Neural cell (in vitro differentiated cells): ENCODE measurements at regions not wholly inside any gene's neighbourhood (a gene's known extent, or its start where the extent isn't known, plus 50 kb on each side); places are given as distances from the start of the nearest gene placed in this dataset.
"Not testable (repeated sequence)": the region's sequence is repeated elsewhere in the genome, so short reads cannot be mapped to it uniquely, and the experiment has no call there.

Experiments used
- H2AFZ ChIP-seq: fragments of 200-600, 300-800 bp; sonication (generic), shearing (Covaris generic); 2 replicates; pipeline ENCODE4 v1.6.0; 2014; ENCODE audit warnings: low read depth, mild to moderate bottlenecking, antibody characterized with exemption, low read length, moderate library complexity
- H3F3A ChIP-seq: fragments of 200-600 bp; shearing (Covaris generic); 2 replicates; pipeline ENCODE4 v1.6.1; 2016; ENCODE audit warnings: mild to moderate bottlenecking, moderate library complexity, mixed read lengths, antibody characterized with exemption, low read length; ENCODE audit not compliant: insufficient read depth, poor library complexity, severe bottlenecking
- H3K27ac ChIP-seq: fragments of 200-600, 300-800 bp; sonication (generic), shearing (Covaris generic); 2 replicates; pipeline ENCODE4 v1.5.1; 2014; ENCODE audit warnings: mild to moderate bottlenecking, low read length, moderate library complexity
- H3K27me3 ChIP-seq: fragments of 300-800, 200-600 bp; sonication (generic), shearing (Covaris generic); 2 replicates; pipeline ENCODE4 v1.6.0; 2014; ENCODE audit warnings: mild to moderate bottlenecking, low read depth, low read length, moderate library complexity; ENCODE audit not compliant: insufficient read depth
- H3K36me3 ChIP-seq: fragments of 300-800, 200-600 bp; sonication (generic), shearing (Covaris generic); 2 replicates; pipeline ENCODE4 v1.5.1; 2014; ENCODE audit warnings: mild to moderate bottlenecking, antibody characterized with exemption, low read length, moderate library complexity; ENCODE audit not compliant: insufficient read depth
- H3K4me2 ChIP-seq: fragments of 300-800, 200-600 bp; sonication (generic), shearing (Covaris generic); 2 replicates; pipeline ENCODE4 v1.6.0; 2014; ENCODE audit warnings: mild to moderate bottlenecking, low read length
- H3K4me3 ChIP-seq: fragments of 300-800, 200-600 bp; sonication (generic), shearing (Covaris generic); 2 replicates; pipeline ENCODE4 v1.5.1; 2014; ENCODE audit warnings: mild to moderate bottlenecking, low read length, moderate library complexity
- H3K79me2 ChIP-seq: fragments of 200-600 bp; shearing (Covaris generic); replicated peaks from 2 replicates; pipeline ENCODE4 v1.6.0; 2014; ENCODE audit warnings: mild to moderate bottlenecking, low read length, moderate library complexity; ENCODE audit not compliant: insufficient read depth
- H3K9ac ChIP-seq: fragments of 300-800, 200-600 bp; sonication (generic), shearing (Covaris generic); 2 replicates; pipeline ENCODE4 v1.6.1; 2016; ENCODE audit warnings: mild to moderate bottlenecking, low read length, mixed read lengths
- H3K9me2 ChIP-seq: fragments of 200-600 bp; shearing (Covaris generic); 2 replicates; pipeline ENCODE4 v1.6.1; 2016; ENCODE audit warnings: mild to moderate bottlenecking, low read length, mixed read lengths; ENCODE audit not compliant: insufficient read depth
- H3K9me3 ChIP-seq: fragments of 200-600, 300-800 bp; sonication (generic), shearing (Covaris generic); 2 replicates; pipeline ENCODE4 v1.6.1; 2016; ENCODE audit warnings: mild to moderate bottlenecking, mixed run types, low read length, moderate library complexity, mixed read lengths
- H4K20me1 ChIP-seq: fragments of 200-600 bp; shearing (Covaris generic); 2 replicates; pipeline ENCODE4 v1.6.1; 2016; ENCODE audit warnings: mild to moderate bottlenecking, mixed run types; ENCODE audit not compliant: insufficient read depth
- CTCF ChIP-seq: fragments of 450-650 bp; IDR thresholded peaks from 2 replicates; pipeline ENCODE4 v1.5.1; 2014; ENCODE audit warnings: antibody characterized with exemption, mild to moderate bottlenecking, moderate library complexity; ENCODE audit not compliant: poor library complexity, severe bottlenecking
- EP300 ChIP-seq: fragments of 450-650 bp; conservative IDR thresholded peaks from 2 replicates; pipeline ENCODE4 v1.6.1; 2014; ENCODE audit warnings: antibody characterized with exemption, mild to moderate bottlenecking, moderate library complexity; ENCODE audit not compliant: poor library complexity, severe bottlenecking
- EZH2 ChIP-seq: fragments of 200-600, 300-800 bp; shearing (Covaris generic), sonication (generic); IDR thresholded peaks from 2 replicates; pipeline ENCODE4 v1.6.1; 2014; ENCODE audit warnings: antibody characterized with exemption, low read length, borderline replicate concordance, mild to moderate bottlenecking; ENCODE audit not compliant: insufficient read depth, poor library complexity, severe bottlenecking
- MXI1 ChIP-seq: fragments of 450-650 bp; conservative IDR thresholded peaks from 2 replicates; pipeline ENCODE4 v1.6.1; 2014; ENCODE audit warnings: antibody characterized with exemption, mild to moderate bottlenecking; ENCODE audit not compliant: poor library complexity, severe bottlenecking
- POLR2AphosphoS5 ChIP-seq: IDR thresholded peaks from 2 replicates; pipeline ENCODE4 v1.6.1; 2012
- RAD21 ChIP-seq: fragments of 450-650 bp; conservative IDR thresholded peaks from 2 replicates; pipeline ENCODE4 v1.6.1; 2014; ENCODE audit warnings: antibody characterized with exemption, mild to moderate bottlenecking, moderate library complexity
- REST ChIP-seq: IDR thresholded peaks from 2 replicates; pipeline ENCODE4 v1.6.1; 2012; ENCODE audit warnings: borderline replicate concordance
- SMC3 ChIP-seq: fragments of 450-650 bp; conservative IDR thresholded peaks from 2 replicates; pipeline ENCODE4 v1.6.1; 2014; ENCODE audit warnings: antibody characterized with exemption, mild to moderate bottlenecking, moderate library complexity; ENCODE audit not compliant: poor library complexity
- TAF1 ChIP-seq: IDR thresholded peaks from 2 replicates; pipeline ENCODE4 v1.6.1; 2012; ENCODE audit warnings: low read depth

- Histone ChIP-seq H3K9me2 (no peaks in the 10 kb centered on the region), H3K4me2 (no peak overlapping the region), H3K4me3 (no peak overlapping the region), H3K9ac (no peak overlapping the region), H3K36me3 (no peaks in the 10 kb centered on the region), H3K79me2 (no peaks in the 10 kb centered on the region), H3F3A (no peaks in the 10 kb centered on the region), H3K9me3 (peaks cover 3% of the 10 kb centered on the region), H3K27ac (no peak overlapping the region), H3K27me3 (no peaks in the 10 kb centered on the region), H4K20me1 (no peaks in the 10 kb centered on the region), H2AFZ (no peak overlapping the region)
- TF ChIP-seq REST (no peak), SMC3 (no peak), EP300 (no peak), CTCF (no peak), EZH2 (no peak), TAF1 (no peak), MXI1 (no peak), RAD21 (no peak), POLR2AphosphoS5 (no peak)
Measured at GRCh38 chr6:169092375-169092774, 161.3 kb downstream of the THBS2 start.

- H3K27ac ChIP-seq, H4K20me1 ChIP-seq, H3F3A ChIP-seq, H3K9me2 ChIP-seq, H3K79me2 ChIP-seq, H3K9ac ChIP-seq, H3K4me3 ChIP-seq, H3K27me3 ChIP-seq, H2AFZ ChIP-seq, H3K9me3 ChIP-seq, H3K4me2 ChIP-seq, H3K36me3 ChIP-seq: not testable (repeated sequence)
Measured at GRCh38 chr6:169090514-169091127, 163.0 kb downstream of the THBS2 start.

- no peaks in the 10 kb centered on the region for H4K20me1 ChIP-seq
Measured at GRCh38 chr6:169088762-169089161, 164.9 kb downstream of the THBS2 start.

More at GRCh38 chr6:169088762-169089161, 164.9 kb downstream of the THBS2 start:
- H3K4me3 ChIP-seq, result no peak overlapping the region
- H3K79me2 ChIP-seq, result no peaks in the 10 kb centered on the region
- H3K9ac ChIP-seq, result no peak overlapping the region
- no peaks in the 10 kb centered on the region for H3K27me3 ChIP-seq
- no peaks in the 10 kb centered on the region for H3K36me3 ChIP-seq
- no peak overlapping the region for H3K27ac ChIP-seq
- H2AFZ ChIP-seq, result no peak overlapping the region
- H3K9me2 ChIP-seq, result no peaks in the 10 kb centered on the region
- H3K4me2 ChIP-seq, result no peak overlapping the region
- H3F3A ChIP-seq, result no peaks in the 10 kb centered on the region
- peaks cover 3% of the 10 kb centered on the region for H3K9me3 ChIP-seq
- TF ChIP-seq RAD21, result no peak
- TF ChIP-seq SMC3, result no peak
- no peak for TF ChIP-seq TAF1
- TF ChIP-seq POLR2AphosphoS5, result no peak
- no peak for TF ChIP-seq REST
- no peak for TF ChIP-seq EZH2
- TF ChIP-seq MXI1, result no peak
- no peak for TF ChIP-seq CTCF
- no peak for TF ChIP-seq EP300
